Ovary (tissue), 7 donors: ENCODE measurements at regions not wholly inside any gene's neighbourhood (a gene's known extent, or its start where the extent isn't known, plus 50 kb on each side); places are given as distances from the start of the nearest gene placed in this dataset.

Source experiments
- DNase-seq, 5 donors: peaks; one replicate each; pipeline ENCODE4 v3.0.0-alpha.2; 2019 to 2020
- H3K27ac ChIP-seq, 2 donors: fragments of 200-600 bp; one replicate each; pipeline versions ENCODE4 v1.5.1 to v1.8.0; 2019 to 2022
- H3K27me3 ChIP-seq: fragments of 200-600 bp; one replicate; pipeline ENCODE4 v1.8.0; 2022
- H3K36me3 ChIP-seq: fragments of 200-600 bp; sonication (generic); one replicate; pipeline ENCODE4 v1.5.1; 2019
- H3K4me1 ChIP-seq: one replicate; pipeline ENCODE4 v1.8.1; 2013; ENCODE audit warnings: mild to moderate bottlenecking, moderate library complexity; ENCODE audit not compliant: insufficient read depth
- H3K4me3 ChIP-seq: fragments of 200-600 bp; sonication (generic); one replicate; pipeline ENCODE4 v1.5.1; 2017
- H3K9me3 ChIP-seq, 2 donors: fragments of 200-600 bp in 1 of 2; sonication (generic) in 1 of 2; one replicate each; pipeline versions ENCODE4 v1.5.1 to v1.8.1; 2013 to 2019; ENCODE audit warnings: mild to moderate bottlenecking in 1 of 2, moderate library complexity in 1 of 2
- EP300 ChIP-seq: sonication (generic); formaldehyde crosslinking; IDR thresholded peaks from one replicate; pipeline ENCODE4 v1.6.1; 2017; ENCODE audit warnings: antibody characterized with exemption
- POLR2A ChIP-seq: fragments of 450-650 bp; IDR thresholded peaks from one replicate; pipeline ENCODE4 v1.6.1; 2017; ENCODE audit warnings: antibody characterized with exemption, mild to moderate bottlenecking, moderate library complexity
- WGBS, 3 donors: extraction: QIAGEN DNeasy Blood & Tissue Kit in 1 of 3; methylation state at CpG; one replicate each; pipeline versions ENCODE4 v1.1.5 to v1.1.7; 2013 to 2017; 5-methylcytosine and 5-hydroxymethylcytosine counted together
- intact Hi-C, 4 donors: fragments of 100-400 bp; cut with DNase I; formaldehyde crosslinking; loops; one replicate each; pipeline versions ENCODE4 v1.11.0 to v1.15.1; 2022 to 2023
- TF ChIP-seq, protein P1 (sequence below), 3 donors: fragments of 450-650 bp in 2 of 3; fragments of 200-600 bp in 1 of 3; IDR thresholded peaks; one replicate each; pipeline versions ENCODE4 v1.5.1 to v1.8.0; 2016 to 2022; ENCODE audit warnings: antibody characterized with exemption in 3 of 3, mild to moderate bottlenecking in 1 of 3
- donor health status: DM: no; HTN: no; CAD: no; lungs with moderate emphysema.
- donor health status: DM: no; HTN: no; CAD: no.
- donor health status: Bipolar disorder and iron deficiency.
- donor health status: DM: no; HTN: no; CAD: no.
- donor health status: DM: yes; HTN: yes; CAD: no.

DNA sequence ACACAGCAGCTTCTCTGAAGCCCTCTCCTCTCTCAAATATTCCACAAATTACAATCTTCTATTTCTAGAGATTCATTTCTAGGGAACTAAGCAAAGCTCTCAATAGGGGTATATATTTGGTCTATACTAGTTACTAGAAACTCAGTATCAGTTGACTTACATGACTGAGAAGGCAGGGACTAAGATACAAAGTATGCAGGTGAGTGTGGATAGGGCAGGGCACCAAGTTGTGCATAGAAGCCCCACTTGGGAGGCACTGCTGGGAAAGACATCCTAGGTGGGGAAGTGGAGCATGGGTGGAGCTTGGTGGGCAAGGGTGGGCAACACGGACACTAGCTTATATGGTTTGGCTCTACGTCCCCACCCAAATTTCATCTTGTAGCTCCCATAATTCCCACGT, 148.1 kb upstream of the RASA1 start:
- no peaks in the 10 kb centered on the region for H3K27me3 ChIP-seq
- no peaks in the 10 kb centered on the region for H3K36me3 ChIP-seq
- H3K9me3 ChIP-seq, result no peaks in the 10 kb centered on the region
- intact Hi-C loops, result no loop called here
- H3K27ac ChIP-seq, result no peak overlapping the region
- DNase-seq, result no peak
- TF ChIP-seq, protein P1, sequence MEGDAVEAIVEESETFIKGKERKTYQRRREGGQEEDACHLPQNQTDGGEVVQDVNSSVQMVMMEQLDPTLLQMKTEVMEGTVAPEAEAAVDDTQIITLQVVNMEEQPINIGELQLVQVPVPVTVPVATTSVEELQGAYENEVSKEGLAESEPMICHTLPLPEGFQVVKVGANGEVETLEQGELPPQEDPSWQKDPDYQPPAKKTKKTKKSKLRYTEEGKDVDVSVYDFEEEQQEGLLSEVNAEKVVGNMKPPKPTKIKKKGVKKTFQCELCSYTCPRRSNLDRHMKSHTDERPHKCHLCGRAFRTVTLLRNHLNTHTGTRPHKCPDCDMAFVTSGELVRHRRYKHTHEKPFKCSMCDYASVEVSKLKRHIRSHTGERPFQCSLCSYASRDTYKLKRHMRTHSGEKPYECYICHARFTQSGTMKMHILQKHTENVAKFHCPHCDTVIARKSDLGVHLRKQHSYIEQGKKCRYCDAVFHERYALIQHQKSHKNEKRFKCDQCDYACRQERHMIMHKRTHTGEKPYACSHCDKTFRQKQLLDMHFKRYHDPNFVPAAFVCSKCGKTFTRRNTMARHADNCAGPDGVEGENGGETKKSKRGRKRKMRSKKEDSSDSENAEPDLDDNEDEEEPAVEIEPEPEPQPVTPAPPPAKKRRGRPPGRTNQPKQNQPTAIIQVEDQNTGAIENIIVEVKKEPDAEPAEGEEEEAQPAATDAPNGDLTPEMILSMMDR (IDR thresholded peaks at IDR 0.05), result no peak
- no peak for TF ChIP-seq POLR2A
- TF ChIP-seq EP300, result no peak
- no peak overlapping the region for H3K4me3 ChIP-seq
- WGBS, 3 donors, result 90 to 93% (median 91%) methylated on average over 3 of the region's 3 CpGs
- H3K4me1 ChIP-seq, result no peaks in the 10 kb centered on the region

DNA sequence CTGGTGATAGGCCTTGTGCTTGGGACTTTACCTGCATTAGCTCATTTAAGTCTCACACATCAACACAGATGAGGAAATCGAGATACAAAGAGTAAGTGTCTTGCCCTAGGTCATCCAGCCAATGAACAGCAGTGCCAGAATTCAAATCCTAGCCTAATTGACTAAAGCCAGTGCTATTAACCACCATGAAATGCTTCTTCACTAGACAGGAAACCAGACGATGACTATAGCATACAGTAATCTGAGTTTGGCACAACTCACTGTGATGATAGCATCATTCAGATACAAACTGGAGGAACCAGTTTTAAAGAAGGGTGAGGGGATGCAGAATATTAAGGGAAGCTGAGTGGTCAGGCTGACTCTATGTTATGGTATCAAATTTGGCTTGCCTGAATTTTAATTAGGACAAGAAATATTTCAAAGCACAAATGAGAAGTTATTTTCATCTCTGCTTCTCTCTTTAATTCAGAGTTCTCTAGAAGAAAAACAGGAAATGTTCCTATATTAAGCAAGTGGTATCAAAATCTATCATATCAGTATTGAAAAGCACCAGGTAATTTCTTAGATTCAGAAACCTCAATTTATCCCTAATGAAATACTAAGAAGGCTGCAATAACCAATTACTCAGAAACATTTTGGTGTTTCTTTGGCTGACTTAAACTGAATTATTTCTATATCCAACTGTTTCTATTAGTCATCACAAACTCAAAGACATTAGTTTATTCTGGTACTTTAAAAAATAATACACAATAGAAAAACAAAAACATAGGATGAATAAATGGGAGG, 147.0 kb upstream of the RASA1 start:
- 39 to 50% (median 47%) methylated on average over 2 of the region's 2 CpGs for WGBS, 3 donors
- H3K9me3 ChIP-seq, result no peaks in the 10 kb centered on the region
- no peaks in the 10 kb centered on the region for H3K27me3 ChIP-seq
- H3K27ac ChIP-seq, result no peak overlapping the region
- no peaks in the 10 kb centered on the region for H3K4me1 ChIP-seq
- no peak for DNase-seq
- TF ChIP-seq, protein P1 (IDR thresholded peaks at IDR 0.05), result no peak
- TF ChIP-seq EP300 (no peak), POLR2A (no peak)
- H3K4me3 ChIP-seq, result no peak overlapping the region
- intact Hi-C loops, result no loop called here
- H3K36me3 ChIP-seq, result no peaks in the 10 kb centered on the region

DNA sequence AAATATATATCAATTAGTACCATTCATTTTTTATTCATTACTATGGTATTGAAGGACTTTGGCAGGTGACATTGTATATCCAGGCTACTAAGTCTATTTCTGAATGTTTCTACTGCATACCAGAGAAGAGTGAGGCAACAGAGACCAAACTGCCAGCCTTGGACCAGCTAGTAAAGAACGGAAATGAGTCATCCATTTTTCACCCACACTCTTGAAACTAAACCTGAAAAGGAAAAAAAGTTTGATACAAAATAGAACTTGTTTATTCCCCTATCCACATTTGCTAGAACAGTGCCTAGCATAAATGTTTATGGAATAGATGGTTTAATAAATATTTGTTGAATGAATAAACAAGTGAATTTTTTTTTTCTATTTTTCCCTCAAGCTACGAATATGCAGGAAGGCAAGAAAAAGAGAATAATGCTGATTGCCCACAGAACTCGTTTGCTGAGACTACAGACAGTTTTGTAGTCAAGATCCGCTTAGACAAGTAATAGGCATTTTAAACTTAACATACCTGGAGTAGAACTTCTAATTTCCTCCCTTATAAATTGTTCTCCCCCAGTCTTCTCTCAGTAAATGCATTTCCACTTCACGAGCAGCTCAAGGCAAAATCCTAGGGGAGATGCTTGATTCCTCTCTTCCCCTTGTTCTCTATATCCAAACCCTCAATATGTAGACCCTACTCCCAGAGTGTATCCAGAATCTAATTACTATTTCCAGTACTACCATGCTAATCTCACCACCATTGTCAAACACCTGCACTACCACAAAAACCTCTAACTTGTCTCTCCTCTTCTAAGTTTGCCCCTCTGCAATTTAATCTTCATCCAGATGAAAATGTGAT, 146.2 kb upstream of the RASA1 start:
- WGBS, 3 donors, result 70 to 79% (median 73%) methylated on average over 5 of the region's 5 CpGs
- Histone ChIP-seq H3K9me3 (no peaks in the 10 kb centered on the region), H3K36me3 (no peaks in the 10 kb centered on the region), H3K27me3 (no peaks in the 10 kb centered on the region), H3K4me3 (no peak overlapping the region), H3K27ac (no peak overlapping the region), H3K4me1 (no peaks in the 10 kb centered on the region)
- TF ChIP-seq POLR2A (no peak), EP300 (no peak)
- TF ChIP-seq, protein P1 (IDR thresholded peaks at IDR 0.05), result no peak
- DNase-seq, result no peak
- intact Hi-C loops, result no loop called here

DNA sequence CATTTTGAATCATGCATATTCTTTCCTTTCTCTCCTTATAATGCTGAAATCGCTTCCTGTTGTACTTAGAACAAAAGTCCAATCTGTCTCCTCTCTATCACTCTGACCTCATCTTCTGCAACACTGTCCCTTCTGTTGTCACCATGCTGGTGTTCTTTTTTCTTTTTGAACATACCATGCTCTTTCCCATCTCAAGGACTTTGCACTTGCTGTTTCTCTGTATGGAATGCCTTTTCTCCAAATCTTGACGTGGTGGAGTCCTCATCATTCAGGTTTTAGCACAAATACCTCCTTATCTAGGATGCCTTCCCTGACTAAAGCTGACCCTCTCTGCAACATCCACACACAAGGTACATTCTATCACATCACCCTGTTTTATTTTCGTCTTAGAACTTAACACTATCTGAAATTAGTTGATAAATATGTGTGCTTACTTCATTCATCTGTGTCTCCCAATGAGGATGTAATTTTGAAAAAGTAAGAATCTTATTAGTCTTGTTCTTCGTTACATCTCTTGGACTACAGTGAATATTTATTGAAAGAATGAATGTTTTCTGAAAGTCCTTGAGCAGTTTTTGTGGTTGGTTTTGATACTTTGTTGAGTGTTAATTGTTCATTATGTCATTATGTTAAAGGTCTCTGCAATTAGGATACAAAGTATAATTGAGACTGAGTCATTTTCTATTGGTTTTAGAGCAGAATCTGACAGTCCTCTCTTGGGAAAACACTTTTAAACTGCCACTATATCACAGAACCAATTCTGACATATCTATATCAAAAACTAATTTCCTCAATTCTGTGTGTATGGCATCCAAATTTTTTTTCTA, 145.3 kb upstream of the RASA1 start:
- intact Hi-C loops, result no loop called here
- TF ChIP-seq EP300 (no peak), POLR2A (no peak)
- TF ChIP-seq, protein P1 (IDR thresholded peaks at IDR 0.05), result no peak
- H3K27me3 ChIP-seq, result no peaks in the 10 kb centered on the region
- H3K27ac ChIP-seq, result no peak overlapping the region
- H3K36me3 ChIP-seq, result no peaks in the 10 kb centered on the region
- H3K4me1 ChIP-seq, result no peaks in the 10 kb centered on the region
- no peak overlapping the region for H3K4me3 ChIP-seq
- H3K9me3 ChIP-seq, result no peaks in the 10 kb centered on the region
- WGBS, 3 donors, result 59 to 80% (median 60%) methylated on average over 4 of the region's 4 CpGs
- no peak for DNase-seq
